ENCODE measurements at regions not wholly inside any gene's neighbourhood (a gene's known extent, or its start where the extent isn't known, plus 50 kb on each side); places are given as distances from the start of the nearest gene placed in this dataset.

- Mint-ChIP-seq H3K36me3 (ENCODE audit: unreplicated experiment) (no peaks in the 10 kb centered on the region), H3K9me3 (ENCODE audit: unreplicated experiment) (peaks cover 29% of the 10 kb centered on the region), H3K4me3 (ENCODE audit: unreplicated experiment) (no peak overlapping the region), H3K4me1 (ENCODE audit: unreplicated experiment) (no peaks in the 10 kb centered on the region), H3K27ac (ENCODE audit: unreplicated experiment) (no peak overlapping the region), H3K27me3 (ENCODE audit: unreplicated experiment) (no peaks in the 10 kb centered on the region)
- no peak for TF ChIP-seq CTCF (IDR thresholded peaks at IDR 0.05)
- no peak for DNase-seq (ENCODE audit: extremely low spot score, unreplicated experiment)
Observed at GRCh38 chr1:80113168-80114038, 1106.9 kb upstream of the ADGRL4 start.

- H3K27me3 Mint-ChIP-seq (ENCODE audit: unreplicated experiment), result no peaks in the 10 kb centered on the region
- TF ChIP-seq CTCF (IDR thresholded peaks at IDR 0.05), result no peak
- H3K4me3 Mint-ChIP-seq (ENCODE audit: unreplicated experiment), result no peak overlapping the region
- H3K27ac Mint-ChIP-seq (ENCODE audit: unreplicated experiment), result no peak overlapping the region
- peaks cover 24% of the 10 kb centered on the region for H3K9me3 Mint-ChIP-seq (ENCODE audit: unreplicated experiment)
- no peak for DNase-seq (ENCODE audit: extremely low spot score, unreplicated experiment)
- no peaks in the 10 kb centered on the region for H3K36me3 Mint-ChIP-seq (ENCODE audit: unreplicated experiment)
- no peaks in the 10 kb centered on the region for H3K4me1 Mint-ChIP-seq (ENCODE audit: unreplicated experiment)
Observed at GRCh38 chr1:80101159-80101558, 1094.6 kb upstream of the ADGRL4 start.

GRCh38 chr1:80099713-80100112 lies 1093.2 kb upstream of the ADGRL4 start:
- Mint-ChIP-seq H3K4me3 (ENCODE audit: unreplicated experiment) (no peak overlapping the region), H3K27me3 (ENCODE audit: unreplicated experiment) (no peaks in the 10 kb centered on the region), H3K36me3 (ENCODE audit: unreplicated experiment) (no peaks in the 10 kb centered on the region), H3K4me1 (ENCODE audit: unreplicated experiment) (no peaks in the 10 kb centered on the region), H3K9me3 (ENCODE audit: unreplicated experiment) (peaks cover 28% of the 10 kb centered on the region), H3K27ac (ENCODE audit: unreplicated experiment) (no peak overlapping the region)
- no peak for TF ChIP-seq CTCF (IDR thresholded peaks at IDR 0.05)
- no peak for DNase-seq (ENCODE audit: extremely low spot score, unreplicated experiment)

GRCh38 chr1:80085067-80085466 lies 1078.5 kb upstream of the ADGRL4 start:
- Mint-ChIP-seq H3K4me1 (ENCODE audit: unreplicated experiment) (no peaks in the 10 kb centered on the region), H3K9me3 (ENCODE audit: unreplicated experiment) (peaks cover 4% of the 10 kb centered on the region), H3K27ac (ENCODE audit: unreplicated experiment) (no peak overlapping the region), H3K36me3 (ENCODE audit: unreplicated experiment) (no peaks in the 10 kb centered on the region), H3K4me3 (ENCODE audit: unreplicated experiment) (no peak overlapping the region), H3K27me3 (ENCODE audit: unreplicated experiment) (no peaks in the 10 kb centered on the region)
- DNase-seq (ENCODE audit: extremely low spot score, unreplicated experiment), result no peak
- TF ChIP-seq CTCF (IDR thresholded peaks at IDR 0.05), result no peak

GRCh38 chr1:80083892-80084291 lies 1077.4 kb upstream of the ADGRL4 start:
- TF ChIP-seq CTCF (IDR thresholded peaks at IDR 0.05), result no peak
- no peak overlapping the region for H3K27ac Mint-ChIP-seq (ENCODE audit: unreplicated experiment)
- H3K27me3 Mint-ChIP-seq (ENCODE audit: unreplicated experiment), result no peaks in the 10 kb centered on the region
- H3K4me3 Mint-ChIP-seq (ENCODE audit: unreplicated experiment), result no peak overlapping the region
- H3K36me3 Mint-ChIP-seq (ENCODE audit: unreplicated experiment), result no peaks in the 10 kb centered on the region
- H3K9me3 Mint-ChIP-seq (ENCODE audit: unreplicated experiment), result no peaks in the 10 kb centered on the region
- H3K4me1 Mint-ChIP-seq (ENCODE audit: unreplicated experiment), result no peaks in the 10 kb centered on the region
- DNase-seq (ENCODE audit: extremely low spot score, unreplicated experiment), result no peak
